T-cell (primary cell): ENCODE measurements at regions not wholly inside any gene's neighbourhood (a gene's known extent, or its start where the extent isn't known, plus 50 kb on each side); places are given as distances from the start of the nearest gene placed in this dataset.

Experiments
- ATAC-seq, 4 experiments: fragments of 200-7000 bp in 3 of 4; fragments of 150-1000 bp in 1 of 4; cut with Tn5 transposase; replicated peaks in 1 of 4; 1 replicate in 3 of 4; 2 replicates in 1 of 4; pipeline ENCODE4 v1.10.0; 2021; ENCODE audit warnings: moderate library complexity in 3 of 4, mild to moderate bottlenecking in 2 of 4, moderate number of reproducible peaks in 1 of 4
- CTCF ChIA-PET, 2 donors: fragments of 300-600 bp; sonication (Branson Sonifier 250); formaldehyde crosslinking; loops; one replicate each; lab custom pipeline; 2022; ENCODE audit warnings: antibody characterized with exemption in 2 of 2; lab: Charles Lee
- POLR2A ChIA-PET, 2 donors: fragments of 300-600 bp; sonication (Branson Sonifier 250); formaldehyde crosslinking; loops; one replicate each; lab custom pipeline; 2022; ENCODE audit warnings: antibody characterized with exemption in 2 of 2; lab: Charles Lee
- DNase-seq, 35 experiments: peaks; one replicate each; pipeline versions ENCODE4 v3.0.0 to v3.0.0-alpha.2; 2013 to 2023
- H3K27ac ChIP-seq: one replicate; pipeline ENCODE4 v1.5.1; 2013; ENCODE audit warnings: low read length
- H3K27me3 ChIP-seq, 2 experiments: replicated peaks in 1 of 2; 1 replicate in 1 of 2; 2 replicates in 1 of 2; pipeline versions ENCODE4 v1.6.1 to v1.7.0; 2013; ENCODE audit warnings: low read length in 1 of 2, mixed read lengths in 1 of 2; ENCODE audit not compliant: control insufficient read depth in 2 of 2, insufficient read depth in 2 of 2; ENCODE audit errors: extremely low read depth in 1 of 2
- H3K36me3 ChIP-seq, 2 donors: 1 replicate in 1 of 2; 2 replicates in 1 of 2; pipeline versions ENCODE4 v1.6.1 to v1.7.0; 2013; ENCODE audit warnings: low read length in 1 of 2; ENCODE audit not compliant: control insufficient read depth in 2 of 2, insufficient read depth in 1 of 2; ENCODE audit errors: extremely low read depth in 1 of 2
- H3K4me1 ChIP-seq, 2 experiments: 1 replicate in 1 of 2; 2 replicates in 1 of 2; pipeline versions ENCODE4 v1.6.1 to v1.7.0; 2013; ENCODE audit warnings: low read length in 2 of 2, mixed read lengths in 1 of 2; ENCODE audit not compliant: insufficient read depth in 2 of 2, control insufficient read depth in 1 of 2; ENCODE audit errors: extremely low read depth in 1 of 2
- H3K4me3 ChIP-seq, 2 donors: 1 replicate in 1 of 2; 2 replicates in 1 of 2; pipeline versions ENCODE4 v1.5.1 to v1.7.0; 2013; ENCODE audit warnings: mild to moderate bottlenecking in 2 of 2, low read length in 1 of 2, moderate library complexity in 1 of 2; ENCODE audit not compliant: control insufficient read depth in 1 of 2; ENCODE audit errors: extremely low read depth in 1 of 2
- H3K9me3 ChIP-seq: 2 replicates; pipeline ENCODE4 v1.7.0; 2013
- H3K27ac Mint-ChIP-seq, 2 donors: one replicate each; pipeline ENCODE4 v1.8.0; 2020 to 2021; ENCODE audit warnings: mild to moderate bottlenecking in 2 of 2, mixed read lengths in 2 of 2
- H3K27me3 Mint-ChIP-seq, 2 donors: one replicate each; pipeline ENCODE4 v1.8.0; 2021 to 2022; ENCODE audit warnings: mixed read lengths in 2 of 2
- H3K36me3 Mint-ChIP-seq: one replicate; pipeline ENCODE4 v1.8.0; 2021; ENCODE audit warnings: mixed read lengths
- H3K4me1 Mint-ChIP-seq, 3 donors: one replicate each; pipeline ENCODE4 v1.8.0; 2020 to 2022; ENCODE audit warnings: mixed read lengths in 3 of 3, mild to moderate bottlenecking in 1 of 3
- H3K4me3 Mint-ChIP-seq, 3 donors: one replicate each; pipeline ENCODE4 v1.8.0; 2020 to 2022; ENCODE audit warnings: mild to moderate bottlenecking in 3 of 3, mixed read lengths in 3 of 3, moderate library complexity in 3 of 3
- H3K9me3 Mint-ChIP-seq, 3 donors: one replicate each; pipeline ENCODE4 v1.8.0; 2020 to 2022; ENCODE audit warnings: mixed read lengths in 3 of 3
- WGBS: methylation state at CpG from one replicate; pipeline ENCODE4 v1.1.5; 2013; ENCODE audit warnings: missing lambda C conversion rate; ENCODE audit not compliant: insufficient coverage; 5-methylcytosine and 5-hydroxymethylcytosine counted together

DNA sequence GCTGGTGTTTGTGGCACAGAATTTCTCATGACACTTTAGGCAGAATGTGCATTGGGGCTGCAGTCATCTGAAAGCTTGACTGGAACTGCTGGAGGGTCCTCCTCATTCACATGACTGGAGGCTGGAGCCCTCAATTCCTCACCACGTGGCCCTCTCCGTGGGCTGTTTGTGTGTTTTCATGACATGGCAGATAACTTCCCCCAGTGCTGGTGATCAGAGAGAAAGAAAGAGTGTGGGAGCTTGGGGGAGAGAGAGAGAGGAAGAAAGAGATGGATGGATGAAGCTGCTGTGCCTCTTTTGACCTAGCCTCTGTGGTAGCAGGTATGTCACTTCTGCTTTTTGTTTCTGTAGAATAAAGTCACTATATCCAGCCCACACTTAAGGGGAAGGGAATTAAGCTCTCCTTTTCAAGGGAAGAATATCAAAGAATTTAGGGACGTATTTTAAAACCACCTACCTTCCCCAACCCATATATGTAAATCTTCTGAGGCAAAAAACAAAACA is 169.6 kb upstream of the IL12A start:
- H3K27me3 Mint-ChIP-seq, result peaks cover 10 to 26% of the 10 kb centered on the region in 2 donors
- no peak overlapping the region for H3K4me3 ChIP-seq
- H3K36me3 Mint-ChIP-seq, result no peaks in the 10 kb centered on the region
- ATAC-seq (no peak), DNase-seq (no peak)
- no peaks in the 10 kb centered on the region for H3K36me3 ChIP-seq
- ChIA-PET POLR2A (no interaction called here), CTCF (no interaction called here)
- no peaks in the 10 kb centered on the region for H3K9me3 ChIP-seq
- no peak overlapping the region for H3K4me3 Mint-ChIP-seq
- peaks cover 0 to 4% of the 10 kb centered on the region in 2 experiments for H3K27me3 ChIP-seq
- WGBS, result no CpG with 5 or more reads among the region's 3 CpGs
- no peaks in the 10 kb centered on the region for H3K4me1 Mint-ChIP-seq
- no peak overlapping the region for H3K27ac Mint-ChIP-seq
- H3K4me1 ChIP-seq, result no peaks in the 10 kb centered on the region
- H3K27ac ChIP-seq, result no peak overlapping the region
- no peaks in the 10 kb centered on the region for H3K9me3 Mint-ChIP-seq

DNA sequence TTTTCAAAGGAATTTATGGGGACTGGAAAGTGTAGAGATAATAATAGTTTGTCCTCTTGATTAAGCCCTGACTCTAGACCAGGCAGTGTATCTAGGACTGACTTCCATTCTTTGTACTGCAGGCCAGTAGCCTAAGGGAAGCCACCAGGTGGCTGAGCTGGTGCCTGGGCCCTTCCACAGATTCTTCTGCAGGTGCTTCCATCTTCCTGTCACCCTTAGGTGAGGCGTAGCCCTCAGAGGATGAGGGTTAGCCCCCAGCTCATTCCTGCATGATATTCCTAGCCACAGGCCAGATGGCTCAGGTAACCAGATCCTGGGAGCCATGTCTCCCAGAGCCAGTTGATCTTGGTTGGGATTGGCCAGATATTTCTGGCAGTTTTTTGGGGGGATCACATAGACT is 169.0 kb upstream of the IL12A start:
- CTCF ChIA-PET, result no interaction called here

DNA sequence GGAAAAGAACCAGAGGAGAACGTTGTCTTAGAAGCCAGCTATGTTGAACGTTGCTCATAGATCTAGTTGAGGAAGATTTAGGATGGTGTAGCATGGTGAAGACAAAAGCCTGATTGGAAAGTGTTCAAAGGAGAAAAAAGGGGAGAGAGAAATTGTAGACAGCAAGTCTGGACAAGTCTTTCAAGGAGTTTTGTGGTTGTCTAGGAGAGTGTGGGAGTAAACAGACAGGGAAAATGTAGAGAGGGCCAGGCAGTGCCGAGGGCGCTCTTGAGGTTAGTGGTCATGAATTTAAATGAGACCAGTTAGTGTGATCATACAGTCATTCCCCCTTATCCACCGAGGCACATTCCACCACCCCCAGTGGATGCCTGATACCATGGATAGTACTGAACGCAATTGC is 167.5 kb upstream of the IL12A start:
- Histone ChIP-seq H3K4me1 (no peaks in the 10 kb centered on the region), H3K27ac (no peak overlapping the region), H3K4me3 (no peak overlapping the region), H3K36me3 (no peaks in the 10 kb centered on the region), H3K27me3 (peaks cover 0 to 4% of the 10 kb centered on the region in 2 experiments), H3K9me3 (no peaks in the 10 kb centered on the region)
- ChIA-PET POLR2A (no interaction called here), CTCF (interaction anchor here in 1 of 2 donors (0.6 kb wide), 2 partner anchors 11 to 18 kb away, joined by 4 to 5 read pairs; partner anchors contain the start of gene SCHIP1)
- WGBS, result 83% methylated on average over 3 of the region's 6 CpGs
- Mint-ChIP-seq H3K27ac (no peak overlapping the region), H3K9me3 (no peaks in the 10 kb centered on the region), H3K36me3 (no peaks in the 10 kb centered on the region), H3K27me3 (peaks cover 10 to 26% of the 10 kb centered on the region in 2 donors), H3K4me3 (no peak overlapping the region), H3K4me1 (no peaks in the 10 kb centered on the region)
- DNase-seq (no peak), ATAC-seq (no peak)

More for the DNA sequence above, 169.0 kb upstream of the IL12A start:
- no peaks in the 10 kb centered on the region for H3K4me1 Mint-ChIP-seq
- POLR2A ChIA-PET, result no interaction called here
- no peak overlapping the region for H3K27ac ChIP-seq
- 43% methylated on average over 1 of the region's 1 CpG for WGBS
- H3K27me3 Mint-ChIP-seq, result peaks cover 10 to 26% of the 10 kb centered on the region in 2 donors
- H3K27ac Mint-ChIP-seq, result no peak overlapping the region
- H3K36me3 ChIP-seq, result no peaks in the 10 kb centered on the region
- H3K36me3 Mint-ChIP-seq, result no peaks in the 10 kb centered on the region
- no peaks in the 10 kb centered on the region for H3K9me3 Mint-ChIP-seq
- ATAC-seq, result no peak
- no peak for DNase-seq
- H3K4me3 ChIP-seq, result no peak overlapping the region
- H3K4me1 ChIP-seq, result no peaks in the 10 kb centered on the region
- H3K27me3 ChIP-seq, result peaks cover 0 to 4% of the 10 kb centered on the region in 2 experiments
- H3K9me3 ChIP-seq, result no peaks in the 10 kb centered on the region
- no peak overlapping the region for H3K4me3 Mint-ChIP-seq

DNA sequence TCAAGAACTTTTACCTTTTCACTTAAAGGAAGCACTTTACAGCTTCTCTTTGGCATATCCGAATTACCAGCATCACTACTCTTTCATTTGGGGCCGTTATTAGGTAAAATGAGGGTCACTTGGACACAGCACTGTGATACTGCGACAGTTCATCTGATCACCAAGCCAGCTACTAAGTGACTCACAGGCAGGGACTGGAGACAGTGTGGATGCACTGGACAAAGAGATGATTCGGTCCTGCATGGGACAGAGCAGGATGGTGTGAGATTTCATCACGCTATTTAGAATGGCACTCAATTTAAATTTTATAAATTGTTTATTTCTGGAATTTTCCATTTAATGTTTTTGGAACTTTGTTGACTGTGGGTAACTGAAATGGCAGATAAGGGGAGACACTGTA is 166.9 kb upstream of the IL12A start:
- Mint-ChIP-seq H3K9me3 (no peaks in the 10 kb centered on the region), H3K4me1 (no peaks in the 10 kb centered on the region), H3K27me3 (peaks cover 10 to 26% of the 10 kb centered on the region in 2 donors), H3K27ac (no peak overlapping the region), H3K36me3 (no peaks in the 10 kb centered on the region), H3K4me3 (no peak overlapping the region)
- no peaks in the 10 kb centered on the region for H3K9me3 ChIP-seq
- ATAC-seq, result no peak
- H3K27me3 ChIP-seq, result peaks cover 0 to 4% of the 10 kb centered on the region in 2 experiments
- no peak overlapping the region for H3K4me3 ChIP-seq
- POLR2A ChIA-PET, result no interaction called here
- DNase-seq, result no peak
- CTCF ChIA-PET, result interaction anchor here in 1 of 2 donors (0.6 kb wide), 1 partner anchor 18 kb away, joined by 5 read pairs; the partner anchor contains the start of gene SCHIP1
- no peak overlapping the region for H3K27ac ChIP-seq
- no peaks in the 10 kb centered on the region for H3K36me3 ChIP-seq
- 90% methylated on average over 2 of the region's 5 CpGs for WGBS
- no peaks in the 10 kb centered on the region for H3K4me1 ChIP-seq

DNA sequence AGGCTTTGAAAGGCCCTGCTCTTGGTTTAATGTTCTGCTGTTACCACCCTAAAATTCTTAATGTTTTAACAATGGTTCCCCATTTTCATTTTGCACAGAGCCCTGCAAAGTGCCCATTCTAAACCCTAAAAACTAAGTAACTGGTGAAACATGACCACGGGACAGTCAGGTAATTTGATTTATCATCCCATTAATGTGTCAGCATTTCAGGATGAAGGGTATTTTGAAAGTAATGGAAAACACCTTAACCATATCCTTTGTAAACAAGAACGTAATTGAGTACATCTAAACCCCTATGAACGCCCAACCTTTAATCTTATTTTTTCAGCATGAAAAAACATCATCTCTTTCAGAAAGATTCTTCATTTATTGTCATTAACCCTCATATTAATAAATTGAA is 164.9 kb upstream of the IL12A start:
- Histone ChIP-seq H3K27ac (no peak overlapping the region), H3K27me3 (peaks cover 0 to 4% of the 10 kb centered on the region in 2 experiments), H3K4me1 (no peaks in the 10 kb centered on the region), H3K4me3 (no peak overlapping the region), H3K36me3 (no peaks in the 10 kb centered on the region), H3K9me3 (no peaks in the 10 kb centered on the region)
- Mint-ChIP-seq H3K4me1 (no peaks in the 10 kb centered on the region), H3K27me3 (peaks cover 10 to 20% of the 10 kb centered on the region in 2 donors), H3K4me3 (no peak overlapping the region), H3K27ac (no peak overlapping the region), H3K9me3 (no peaks in the 10 kb centered on the region), H3K36me3 (no peaks in the 10 kb centered on the region)
- ChIA-PET CTCF (no interaction called here), POLR2A (no interaction called here)
- no CpG with 5 or more reads among the region's 3 CpGs for WGBS
- no peak for DNase-seq
- ATAC-seq, result no peak

DNA sequence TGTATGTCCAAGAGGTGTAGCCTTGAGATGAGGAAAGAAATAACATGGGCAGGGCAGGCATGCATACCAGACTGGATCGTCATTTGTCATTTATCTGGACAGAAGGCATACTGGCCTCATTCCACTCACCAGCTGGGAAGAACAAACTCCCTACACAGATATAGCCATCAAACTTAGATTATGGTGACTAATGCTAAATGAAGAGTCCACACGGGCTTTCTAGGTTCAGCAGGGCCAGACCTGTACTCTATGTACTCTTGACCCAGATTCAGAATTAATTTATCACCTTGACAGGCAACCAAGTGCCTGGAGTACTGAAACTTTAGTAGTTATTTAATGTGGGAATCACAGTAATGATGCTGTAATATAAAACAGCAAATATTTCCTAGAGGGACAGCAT is 164.3 kb upstream of the IL12A start:
- ATAC-seq, result no peak
- Histone ChIP-seq H3K4me3 (no peak overlapping the region), H3K4me1 (no peaks in the 10 kb centered on the region), H3K27me3 (peaks cover 0 to 4% of the 10 kb centered on the region in 2 experiments), H3K36me3 (no peaks in the 10 kb centered on the region), H3K9me3 (no peaks in the 10 kb centered on the region), H3K27ac (no peak overlapping the region)
- no peaks in the 10 kb centered on the region for H3K36me3 Mint-ChIP-seq
- H3K4me3 Mint-ChIP-seq, result no peak overlapping the region
- WGBS, result no CpG with 5 or more reads among the region's 2 CpGs
- H3K9me3 Mint-ChIP-seq, result no peaks in the 10 kb centered on the region
- no peaks in the 10 kb centered on the region for H3K4me1 Mint-ChIP-seq
- CTCF ChIA-PET, result no interaction called here
- no peak for DNase-seq
- H3K27me3 Mint-ChIP-seq, result peaks cover 10 to 20% of the 10 kb centered on the region in 2 donors
- POLR2A ChIA-PET, result no interaction called here
- no peak overlapping the region for H3K27ac Mint-ChIP-seq
